Mucosa of stomach (tissue), 1 donor: ENCODE measurements at regions not wholly inside any gene's neighbourhood (a gene's known extent, or its start where the extent isn't known, plus 50 kb on each side); places are given as distances from the start of the nearest gene placed in this dataset.
"Not testable (repeated sequence)": the region's sequence is repeated elsewhere in the genome, so short reads cannot be mapped to it uniquely, and the experiment has no call there.

Experiments used
- H3K27me3 ChIP-seq: one replicate; pipeline ENCODE4 v1.7.0; 2013; ENCODE audit warnings: mild to moderate bottlenecking, low read length; ENCODE audit not compliant: control insufficient read depth, insufficient read depth
- H3K36me3 ChIP-seq: one replicate; pipeline ENCODE4 v1.7.0; 2013; ENCODE audit warnings: low read length; ENCODE audit not compliant: control insufficient read depth, insufficient read depth
- H3K4me1 ChIP-seq: one replicate; pipeline ENCODE4 v1.7.0; 2013; ENCODE audit warnings: mild to moderate bottlenecking, low read length; ENCODE audit not compliant: control insufficient read depth, insufficient read depth
- H3K4me3 ChIP-seq: one replicate; pipeline ENCODE4 v1.7.0; 2013; ENCODE audit warnings: low read length
- H3K9ac ChIP-seq: one replicate; pipeline ENCODE4 v1.7.0; 2013; ENCODE audit warnings: mild to moderate bottlenecking, low read length, moderate library complexity
- H3K9me3 ChIP-seq: one replicate; pipeline ENCODE4 v1.7.0; 2013; ENCODE audit warnings: mild to moderate bottlenecking, low read length, moderate library complexity; ENCODE audit not compliant: control insufficient read depth
- donor health status: Pancreatic carcinoma.

DNA sequence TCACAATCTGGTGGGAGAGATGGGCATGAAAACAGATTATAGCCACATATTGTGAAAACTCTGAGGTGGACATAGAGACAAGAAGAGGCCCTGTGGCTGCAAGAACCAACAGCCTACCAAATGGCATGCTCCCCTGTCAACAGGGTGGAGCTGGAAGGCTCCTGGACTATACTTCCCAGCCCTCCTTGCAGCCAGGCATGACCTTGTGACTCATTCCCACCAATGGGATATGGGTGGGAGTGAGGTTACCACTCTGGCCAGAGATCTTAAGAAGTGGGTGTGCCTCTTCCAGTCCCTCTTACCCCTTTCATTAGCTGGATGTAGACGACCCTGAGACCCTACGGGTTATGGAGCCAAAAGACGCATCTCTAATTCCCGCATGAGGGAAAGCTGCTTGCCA is 126.4 kb upstream of the ZBED5 start:
- no peak overlapping the region for H3K4me3 ChIP-seq
- H3K9me3 ChIP-seq = no peaks in the 10 kb centered on the region
- no peaks in the 10 kb centered on the region for H3K27me3 ChIP-seq
- no peak overlapping the region for H3K9ac ChIP-seq
- no peaks in the 10 kb centered on the region for H3K36me3 ChIP-seq
- H3K4me1 ChIP-seq = no peaks in the 10 kb centered on the region

DNA sequence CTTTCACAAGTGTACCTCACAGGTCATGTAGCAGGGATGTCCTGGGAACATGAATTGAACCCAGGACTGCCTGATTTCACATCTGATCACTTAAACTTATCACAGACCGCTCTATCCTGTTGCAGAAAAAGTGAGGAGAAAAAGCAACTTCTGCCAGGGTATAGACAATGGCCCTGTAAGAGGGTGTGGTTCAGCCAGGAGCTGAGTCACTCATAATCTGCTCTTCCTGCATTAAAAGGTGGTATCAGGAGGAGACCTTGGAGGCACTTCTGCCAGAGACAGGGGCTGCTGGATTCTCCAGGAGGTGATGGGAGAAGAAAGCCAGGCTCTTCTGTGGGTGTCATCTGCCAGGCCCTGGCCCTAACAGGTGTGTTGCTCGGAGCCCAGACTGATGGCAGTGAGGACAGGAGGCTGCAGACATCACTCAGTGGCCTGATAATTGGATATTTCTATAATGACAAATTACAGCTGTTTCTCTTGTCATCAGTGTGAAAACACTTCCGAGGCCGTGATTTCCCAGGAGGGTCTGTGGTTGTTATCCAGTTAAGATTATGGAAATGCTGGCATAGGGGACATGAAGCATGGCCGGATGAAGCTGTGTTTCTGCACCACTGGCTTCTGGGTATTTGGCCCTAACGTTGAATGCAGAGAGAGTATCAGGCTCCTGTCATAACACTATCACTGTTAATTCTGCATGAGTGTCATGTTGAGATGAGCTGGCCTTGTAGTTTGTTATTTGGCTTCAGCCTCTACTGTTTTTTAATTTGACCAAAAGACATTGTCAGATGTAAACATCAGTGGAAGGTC is 125.1 kb upstream of the ZBED5 start:
- Histone ChIP-seq H3K9me3 (no peaks in the 10 kb centered on the region), H3K27me3 (no peaks in the 10 kb centered on the region), H3K4me1 (no peaks in the 10 kb centered on the region), H3K9ac (no peak overlapping the region), H3K4me3 (no peak overlapping the region), H3K36me3 (no peaks in the 10 kb centered on the region)

DNA sequence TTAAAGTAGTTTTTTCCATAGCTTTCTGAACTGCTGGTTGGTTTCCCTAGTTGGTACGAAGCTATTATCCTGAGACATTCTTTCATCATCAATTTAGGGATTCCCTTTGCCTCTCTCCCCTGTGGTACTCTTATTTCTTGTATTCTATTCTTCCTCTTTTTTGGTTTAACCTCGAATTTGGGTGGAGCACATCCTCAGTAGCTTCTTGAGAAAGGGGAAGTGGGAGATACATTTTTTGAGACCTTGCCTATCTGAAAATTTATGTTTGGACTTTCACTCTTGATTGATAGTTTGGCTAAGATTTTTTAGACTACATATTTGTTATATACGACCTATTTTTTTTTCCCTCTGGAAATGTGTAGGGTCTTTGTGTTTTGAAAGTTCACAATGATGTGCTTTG is 121.7 kb upstream of the ZBED5 start:
- Histone ChIP-seq H3K36me3 (no peaks in the 10 kb centered on the region), H3K9ac (no peak overlapping the region), H3K4me3 (no peak overlapping the region), H3K9me3 (no peaks in the 10 kb centered on the region), H3K27me3 (no peaks in the 10 kb centered on the region), H3K4me1 (no peaks in the 10 kb centered on the region)

DNA sequence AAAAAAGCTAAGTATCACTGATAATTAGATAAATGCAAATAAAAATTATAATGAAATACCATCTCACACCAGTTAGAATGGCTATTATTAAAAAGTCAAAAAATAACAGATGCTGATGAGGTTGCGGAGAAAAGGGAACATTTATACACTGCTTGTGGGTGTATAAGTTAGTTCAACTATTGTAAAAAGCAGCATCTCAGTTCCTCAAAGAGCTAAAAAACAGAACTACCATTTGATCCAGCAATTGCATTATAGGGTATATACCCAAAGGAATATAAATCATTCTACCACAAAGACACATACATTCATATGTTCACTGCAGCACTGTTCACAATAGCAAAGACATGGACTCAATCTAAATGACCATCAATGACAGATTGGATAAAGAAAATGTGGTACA is 120.3 kb upstream of the ZBED5 start:
- Histone ChIP-seq H3K36me3 (no peaks in the 10 kb centered on the region), H3K4me1 (no peaks in the 10 kb centered on the region), H3K9ac (no peak overlapping the region), H3K27me3 (no peaks in the 10 kb centered on the region), H3K9me3 (no peaks in the 10 kb centered on the region), H3K4me3 (no peak overlapping the region)

DNA sequence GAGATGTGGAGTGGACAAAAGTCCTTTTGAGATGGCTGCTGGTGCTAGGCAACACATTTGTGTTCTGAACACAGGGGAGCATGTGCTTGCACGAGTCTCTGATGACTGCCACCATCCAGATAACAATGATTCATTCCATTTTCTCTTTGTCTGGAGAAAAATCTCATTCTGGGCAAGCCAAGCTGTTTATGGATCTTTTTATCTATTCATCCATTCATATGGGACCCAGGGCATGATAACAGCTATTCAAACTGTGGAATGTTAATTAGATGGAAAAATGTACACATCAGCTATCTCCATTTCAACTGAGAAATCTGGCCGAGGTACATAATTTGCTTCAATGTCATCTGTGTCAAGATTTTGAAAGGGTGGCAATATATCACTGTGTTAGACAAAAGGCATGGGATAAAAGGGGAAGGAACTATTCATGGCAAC is 117.5 kb upstream of the ZBED5 start:
- H3K9me3 ChIP-seq = no peaks in the 10 kb centered on the region
- H3K27me3 ChIP-seq = no peaks in the 10 kb centered on the region
- no peaks in the 10 kb centered on the region for H3K4me1 ChIP-seq
- no peak overlapping the region for H3K4me3 ChIP-seq
- no peaks in the 10 kb centered on the region for H3K36me3 ChIP-seq
- no peak overlapping the region for H3K9ac ChIP-seq

DNA sequence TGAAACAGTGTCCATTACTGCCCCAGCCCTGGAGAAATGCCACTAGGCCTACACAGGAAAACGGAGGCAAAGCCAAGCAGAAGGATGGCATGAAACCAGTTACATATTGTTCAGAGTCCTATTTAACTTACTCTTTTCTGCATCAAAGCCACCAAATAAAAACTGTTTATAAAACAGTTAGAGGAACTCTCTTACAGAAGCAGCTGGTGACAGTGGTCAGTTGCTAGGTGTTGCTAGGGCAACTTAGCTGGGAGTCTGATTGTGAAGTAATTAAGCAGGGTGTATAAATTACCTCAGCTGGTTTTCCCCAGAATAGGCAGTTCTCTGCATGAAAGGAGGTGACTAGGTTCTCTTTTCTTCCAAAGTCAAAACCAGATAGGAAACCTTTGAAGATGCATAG is 115.6 kb upstream of the ZBED5 start:
- no peaks in the 10 kb centered on the region for H3K36me3 ChIP-seq
- no peak overlapping the region for H3K9ac ChIP-seq
- H3K27me3 ChIP-seq = no peaks in the 10 kb centered on the region
- no peaks in the 10 kb centered on the region for H3K9me3 ChIP-seq
- H3K4me3 ChIP-seq = no peak overlapping the region
- no peaks in the 10 kb centered on the region for H3K4me1 ChIP-seq

GRCh38 chr11:10970926-10971325 is 113.1 kb upstream of the ZBED5 start:
- H3K27me3 ChIP-seq = no peaks in the 10 kb centered on the region
- H3K4me1 ChIP-seq = no peaks in the 10 kb centered on the region
- no peaks in the 10 kb centered on the region for H3K36me3 ChIP-seq
- H3K4me3 ChIP-seq = no peak overlapping the region
- H3K9me3 ChIP-seq = no peaks in the 10 kb centered on the region
- no peak overlapping the region for H3K9ac ChIP-seq

DNA sequence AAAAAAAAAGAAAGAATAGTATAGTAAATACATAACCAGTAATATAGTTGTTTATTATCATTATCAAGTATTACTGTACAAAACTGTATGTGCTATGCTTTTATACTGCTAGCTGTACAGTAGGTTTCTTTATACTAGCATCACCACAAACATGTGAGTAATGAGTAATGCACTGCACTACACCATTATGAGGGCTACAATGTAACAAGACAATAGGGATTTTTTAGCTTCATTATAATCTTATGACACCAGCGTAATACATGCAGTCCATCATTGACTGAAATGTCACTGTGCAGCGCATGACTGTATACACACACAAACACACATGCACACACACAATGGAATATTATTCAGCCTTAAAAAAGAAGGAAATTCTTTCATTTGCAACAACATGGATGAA is 111.5 kb upstream of the ZBED5 start:
- no peaks in the 10 kb centered on the region for H3K4me1 ChIP-seq
- H3K27me3 ChIP-seq = no peaks in the 10 kb centered on the region
- no peaks in the 10 kb centered on the region for H3K9me3 ChIP-seq
- H3K4me3 ChIP-seq = no peak overlapping the region
- no peaks in the 10 kb centered on the region for H3K36me3 ChIP-seq
- no peak overlapping the region for H3K9ac ChIP-seq

DNA sequence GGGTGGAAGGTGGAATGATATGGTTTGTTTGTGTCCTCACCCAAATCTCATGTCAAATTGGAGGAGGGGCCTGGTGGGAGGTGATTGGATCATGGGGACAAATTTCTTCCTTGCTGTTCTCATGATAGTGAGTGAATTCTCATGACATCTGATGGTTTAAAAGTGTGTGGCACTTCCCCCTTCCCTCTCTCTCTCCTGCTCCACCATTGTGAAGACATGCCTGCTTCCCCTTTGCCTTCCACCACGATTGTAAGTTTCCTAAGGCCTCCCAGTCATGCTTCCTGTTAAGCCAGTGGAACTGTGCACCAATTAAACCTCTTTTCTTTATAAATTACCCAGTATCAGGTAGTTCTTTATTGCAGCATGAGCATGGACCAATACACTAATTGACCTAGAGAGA is 99.0 kb upstream of the ZBED5 start:
- not testable (repeated sequence) for H3K9ac ChIP-seq, H3K4me1 ChIP-seq, H3K4me3 ChIP-seq, H3K9me3 ChIP-seq, H3K27me3 ChIP-seq, H3K36me3 ChIP-seq

GRCh38 chr11:10955616-10956015 is 97.8 kb upstream of the ZBED5 start:
- Histone ChIP-seq H3K36me3 (no peaks in the 10 kb centered on the region), H3K27me3 (no peaks in the 10 kb centered on the region), H3K4me3 (no peak overlapping the region), H3K4me1 (no peaks in the 10 kb centered on the region), H3K9me3 (no peaks in the 10 kb centered on the region), H3K9ac (no peak overlapping the region)

GRCh38 chr11:10954184-10954583 is 96.3 kb upstream of the ZBED5 start:
- Histone ChIP-seq H3K9ac (no peak overlapping the region), H3K4me3 (no peak overlapping the region), H3K4me1 (no peaks in the 10 kb centered on the region), H3K9me3 (no peaks in the 10 kb centered on the region), H3K27me3 (no peaks in the 10 kb centered on the region), H3K36me3 (no peaks in the 10 kb centered on the region)

GRCh38 chr11:10952872-10953271 is 95.0 kb upstream of the ZBED5 start:
- H3K4me3 ChIP-seq = no peak overlapping the region
- H3K4me1 ChIP-seq = no peaks in the 10 kb centered on the region
- no peak overlapping the region for H3K9ac ChIP-seq
- no peaks in the 10 kb centered on the region for H3K27me3 ChIP-seq
- H3K9me3 ChIP-seq = no peaks in the 10 kb centered on the region
- H3K36me3 ChIP-seq = no peaks in the 10 kb centered on the region

DNA sequence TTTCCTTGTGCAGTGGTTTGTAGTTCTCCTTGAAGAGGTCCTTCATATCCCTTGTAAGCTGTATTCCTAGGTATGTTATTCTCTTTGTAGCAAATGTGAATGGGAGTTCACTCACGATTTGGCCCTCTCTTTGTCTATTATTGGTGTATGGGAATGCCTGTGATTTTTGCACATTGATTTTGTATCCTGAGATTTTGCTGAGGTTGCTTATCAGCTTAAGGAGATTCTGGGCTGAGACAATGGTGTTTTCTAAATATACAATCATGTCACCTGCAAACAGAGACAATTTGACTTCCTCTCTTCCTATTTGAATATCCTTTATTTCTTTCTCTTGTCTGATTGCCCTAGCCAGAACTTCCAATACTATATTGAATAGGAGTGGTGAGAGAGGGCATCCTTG is 90.1 kb upstream of the ZBED5 start:
- not testable (repeated sequence) for H3K4me1 ChIP-seq, H3K27me3 ChIP-seq, H3K9me3 ChIP-seq, H3K36me3 ChIP-seq, H3K9ac ChIP-seq, H3K4me3 ChIP-seq
